Keratinocyte (primary cell): ENCODE measurements at regions not wholly inside any gene's neighbourhood (a gene's known extent, or its start where the extent isn't known, plus 50 kb on each side); places are given as distances from the start of the nearest gene placed in this dataset.

Experiments used
- CTCF ChIP-seq, 3 experiments: IDR thresholded peaks in 1 of 3; conservative IDR thresholded peaks in 1 of 3; optimal IDR thresholded peaks in 1 of 3; 2 replicates in 2 of 3; 3 replicates in 1 of 3; pipeline versions ENCODE3 to v1.5.1; 2011; ENCODE audit warnings: low read length in 3 of 3, mild to moderate bottlenecking in 3 of 3, moderate library complexity in 2 of 3, control low read depth in 1 of 3, inconsistent platforms in 1 of 3; ENCODE audit not compliant: insufficient read depth in 2 of 3; ENCODE audit errors: extremely low read depth in 1 of 3
- EZH2 ChIP-seq: IDR thresholded peaks from one replicate; pipeline ENCODE4 v1.6.1; 2012; ENCODE audit warnings: inconsistent platforms, mild to moderate bottlenecking, low read length, moderate library complexity

- TF ChIP-seq CTCF (optimal IDR thresholded peaks at IDR 0.05 in 1 of 3, IDR thresholded peaks at IDR 0.05 in 1 of 3, conservative IDR thresholded peaks at IDR 0.05 in 1 of 3; ENCODE audit: extremely low read depth in 1 of 3, insufficient read depth in 2 of 3, low read length in 3 of 3) (no peak), EZH2 (no peak)
Observed at GRCh38 chr3:80006315-80006714, 238.5 kb upstream of the ROBO1 start.
